Stimulated activated CD8-positive, alpha-beta memory T cell treated with anti-CD3 and anti-CD28 coated beads, Interleukin-15, amount 100 ng/mL, for 4 hours (primary cell): ENCODE measurements at regions not wholly inside any gene's neighbourhood (a gene's known extent, or its start where the extent isn't known, plus 50 kb on each side); places are given as distances from the start of the nearest gene placed in this dataset.

Source experiments
- DNase-seq, 2 donors: peaks; one replicate each; pipeline ENCODE4 v3.0.0-alpha.2; 2020; ENCODE audit warnings: low read depth in 2 of 2

- DNase-seq, result no peak
These were observed 345.9 kb upstream of the SMIM30 start for GRCh38 chr7:113464096-113464855.

GRCh38 chr7:113460067-113460466, 341.7 kb upstream of the SMIM30 start:
- DNase-seq, result no peak

- no peak for DNase-seq
These were observed 338.2 kb upstream of the SMIM30 start for GRCh38 chr7:113456533-113456932.

- DNase-seq, result no peak
These were observed 336.3 kb upstream of the SMIM30 start for GRCh38 chr7:113454597-113455169.

GRCh38 chr7:113452245-113452644, 333.9 kb upstream of the SMIM30 start:
- DNase-seq, result no peak

- no peak for DNase-seq
These were observed 328.4 kb upstream of the SMIM30 start for GRCh38 chr7:113446791-113447190.

- DNase-seq, result no peak
These were observed 328.0 kb upstream of the SMIM30 start for GRCh38 chr7:113446391-113446790.

GRCh38 chr7:113444261-113444660, 325.9 kb upstream of the SMIM30 start:
- DNase-seq, result no peak

- DNase-seq, result no peak
These were observed 321.8 kb upstream of the SMIM30 start for GRCh38 chr7:113440173-113440572.

GRCh38 chr7:113431406-113431805, 313.1 kb upstream of the SMIM30 start:
- DNase-seq, result no peak

- DNase-seq, result no peak
These were observed 305.9 kb upstream of the SMIM30 start for GRCh38 chr7:113424185-113424817.

GRCh38 chr7:113421696-113422330, 303.5 kb upstream of the SMIM30 start:
- DNase-seq, result peak; percentile 11 to 47

- no peak for DNase-seq
These were observed 296.2 kb upstream of the SMIM30 start for GRCh38 chr7:113414401-113415035.

GRCh38 chr7:113412410-113412809, 294.1 kb upstream of the SMIM30 start:
- no peak for DNase-seq

GRCh38 chr7:113410796-113411195, 292.4 kb upstream of the SMIM30 start:
- DNase-seq, result no peak

GRCh38 chr7:113408999-113409398, 290.6 kb upstream of the SMIM30 start:
- no peak for DNase-seq

- no peak for DNase-seq
These were observed 287.1 kb upstream of the SMIM30 start for GRCh38 chr7:113405296-113406056.

GRCh38 chr7:113404245-113404644, 285.9 kb upstream of the SMIM30 start:
- no peak for DNase-seq

- no peak for DNase-seq
These were observed 284.1 kb upstream of the SMIM30 start for GRCh38 chr7:113402482-113402881.

GRCh38 chr7:113402005-113402404, 283.7 kb upstream of the SMIM30 start:
- DNase-seq, result no peak

GRCh38 chr7:113394856-113395255, 276.5 kb upstream of the SMIM30 start:
- no peak for DNase-seq
